ENCODE measurements at regions not wholly inside any gene's neighbourhood (a gene's known extent, or its start where the extent isn't known, plus 50 kb on each side); places are given as distances from the start of the nearest gene placed in this dataset.

DNA sequence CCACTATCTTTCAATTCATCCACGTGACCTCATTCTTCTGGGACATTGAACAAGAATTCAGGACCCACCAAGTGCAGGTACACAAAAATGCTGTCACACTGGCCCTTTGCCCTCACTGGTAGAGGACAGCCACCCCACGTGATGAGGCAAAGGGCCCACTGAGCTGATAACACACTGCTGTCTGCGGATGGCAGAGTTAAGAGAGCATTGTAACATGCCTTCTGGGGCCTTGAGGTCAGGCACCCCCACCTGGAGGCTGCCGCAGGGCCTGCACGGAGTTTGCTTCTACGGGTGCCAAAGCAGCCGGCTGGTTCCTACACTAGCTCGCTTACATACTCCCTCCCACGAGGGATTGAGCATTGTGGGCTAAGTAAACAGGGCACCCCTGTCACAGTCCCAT is 101.0 kb downstream of the LRIG3 start:
- no peaks in the 10 kb centered on the region for H3K9me2 ChIP-seq (replicated peaks; ENCODE audit: control insufficient read depth, low read length)
- no peaks in the 10 kb centered on the region; the same call in 1 of the 2 replicates for H3K9me3 ChIP-seq (ENCODE audit: control insufficient read depth, insufficient read depth, low read length)
- H3K36me3 ChIP-seq (ENCODE audit: control insufficient read depth, low read length): no peaks in the 10 kb centered on the region
- no peak overlapping the region for H3K4me3 ChIP-seq (ENCODE audit: low read length)
- H3K4me1 ChIP-seq (ENCODE audit: control insufficient read depth, low read length): no peaks in the 10 kb centered on the region
- no peaks in the 10 kb centered on the region for H4K20me1 ChIP-seq (ENCODE audit: control insufficient read depth, insufficient read depth, low read depth, low read length)
- TF ChIP-seq EZH2phosphoT487 (IDR thresholded peaks at IDR 0.05; ENCODE audit: borderline replicate concordance, low read length): no peak
- TF ChIP-seq CTCF (IDR thresholded peaks at IDR 0.05; ENCODE audit: low read depth, low read length, poor library complexity, severe bottlenecking): no peak
- no peaks in the 10 kb centered on the region for H3F3A ChIP-seq (ENCODE audit: control insufficient read depth, insufficient read depth)
- H3K27me3 ChIP-seq (ENCODE audit: control insufficient read depth, low read length): no peaks in the 10 kb centered on the region
- no peaks in the 10 kb centered on the region for H3K79me2 ChIP-seq (ENCODE audit: control insufficient read depth, low read length)
- H3K27ac ChIP-seq (ENCODE audit: low read depth, low read length): no peak overlapping the region
- H3K4me2 ChIP-seq (ENCODE audit: low read length): no peak overlapping the region

GRCh38 chr12:58819985-58820384 is 100.3 kb downstream of the LRIG3 start:
- Histone ChIP-seq H3K9me3 (ENCODE audit: control insufficient read depth, insufficient read depth, low read length) (no peaks in the 10 kb centered on the region; the same call in 1 of the 2 replicates), H3K4me2 (ENCODE audit: low read length) (no peak overlapping the region), H3K27me3 (ENCODE audit: control insufficient read depth, low read length) (no peaks in the 10 kb centered on the region), H4K20me1 (ENCODE audit: control insufficient read depth, insufficient read depth, low read depth, low read length) (no peaks in the 10 kb centered on the region), H3F3A (ENCODE audit: control insufficient read depth, insufficient read depth) (no peaks in the 10 kb centered on the region), H3K9me2 (replicated peaks; ENCODE audit: control insufficient read depth, low read length) (no peaks in the 10 kb centered on the region), H3K36me3 (ENCODE audit: control insufficient read depth, low read length) (no peaks in the 10 kb centered on the region), H3K4me3 (ENCODE audit: low read length) (no peak overlapping the region), H3K27ac (ENCODE audit: low read depth, low read length) (no peak overlapping the region), H3K79me2 (ENCODE audit: control insufficient read depth, low read length) (no peaks in the 10 kb centered on the region), H3K4me1 (ENCODE audit: control insufficient read depth, low read length) (no peaks in the 10 kb centered on the region)
- TF ChIP-seq EZH2phosphoT487 (IDR thresholded peaks at IDR 0.05; ENCODE audit: borderline replicate concordance, low read length) (no peak), CTCF (IDR thresholded peaks at IDR 0.05; ENCODE audit: low read depth, low read length, poor library complexity, severe bottlenecking) (no peak)

All from DOHH2 (cell line).